22Rv1 (cell line): ENCODE measurements at regions not wholly inside any gene's neighbourhood (a gene's known extent, or its start where the extent isn't known, plus 50 kb on each side); places are given as distances from the start of the nearest gene placed in this dataset.

Source experiments
- ZFX ChIP-seq: fragments of 450-650 bp; IDR thresholded peaks from 2 replicates; pipeline ENCODE4 v1.6.1; 2017; ENCODE audit warnings: antibody characterized with exemption, borderline replicate concordance
- TF ChIP-seq, protein P1 (sequence below): fragments of 450-650 bp; IDR thresholded peaks from 2 replicates; pipeline ENCODE4 v1.5.1; 2017; ENCODE audit warnings: mild to moderate bottlenecking

DNA sequence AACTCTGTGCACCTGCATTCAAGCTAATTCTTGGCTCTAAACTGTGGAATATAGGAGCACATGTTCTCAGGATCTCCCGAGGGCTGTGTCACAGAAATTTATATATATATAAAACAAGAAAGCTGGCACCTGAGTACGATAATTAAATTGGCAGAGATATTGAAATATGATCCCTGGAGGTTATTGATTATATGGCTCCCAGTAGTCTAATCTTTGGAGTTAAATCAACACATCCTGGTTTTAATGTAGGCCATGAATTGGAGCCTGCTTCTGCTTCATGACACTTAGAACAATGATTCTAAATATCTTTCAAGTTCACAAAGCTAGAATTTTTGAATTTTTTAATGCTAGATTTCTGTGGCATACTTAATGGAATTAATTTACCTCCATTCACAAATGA is 84.3 kb downstream of the CTH start:
- TF ChIP-seq, protein P1, sequence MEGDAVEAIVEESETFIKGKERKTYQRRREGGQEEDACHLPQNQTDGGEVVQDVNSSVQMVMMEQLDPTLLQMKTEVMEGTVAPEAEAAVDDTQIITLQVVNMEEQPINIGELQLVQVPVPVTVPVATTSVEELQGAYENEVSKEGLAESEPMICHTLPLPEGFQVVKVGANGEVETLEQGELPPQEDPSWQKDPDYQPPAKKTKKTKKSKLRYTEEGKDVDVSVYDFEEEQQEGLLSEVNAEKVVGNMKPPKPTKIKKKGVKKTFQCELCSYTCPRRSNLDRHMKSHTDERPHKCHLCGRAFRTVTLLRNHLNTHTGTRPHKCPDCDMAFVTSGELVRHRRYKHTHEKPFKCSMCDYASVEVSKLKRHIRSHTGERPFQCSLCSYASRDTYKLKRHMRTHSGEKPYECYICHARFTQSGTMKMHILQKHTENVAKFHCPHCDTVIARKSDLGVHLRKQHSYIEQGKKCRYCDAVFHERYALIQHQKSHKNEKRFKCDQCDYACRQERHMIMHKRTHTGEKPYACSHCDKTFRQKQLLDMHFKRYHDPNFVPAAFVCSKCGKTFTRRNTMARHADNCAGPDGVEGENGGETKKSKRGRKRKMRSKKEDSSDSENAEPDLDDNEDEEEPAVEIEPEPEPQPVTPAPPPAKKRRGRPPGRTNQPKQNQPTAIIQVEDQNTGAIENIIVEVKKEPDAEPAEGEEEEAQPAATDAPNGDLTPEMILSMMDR = no peak
- TF ChIP-seq ZFX = no peak
